Endothelial cell (in vitro differentiated cells): ENCODE measurements at regions not wholly inside any gene's neighbourhood (a gene's known extent, or its start where the extent isn't known, plus 50 kb on each side); places are given as distances from the start of the nearest gene placed in this dataset.

Source experiments
- DNase-seq: peaks from one replicate; pipeline ENCODE4 v3.0.0; 2021; ENCODE audit warnings: low spot score
- H3K27ac Mint-ChIP-seq: one replicate; pipeline ENCODE4 v1.8.0; 2021; ENCODE audit warnings: mixed read lengths, inconsistent platforms; ENCODE audit not compliant: unreplicated experiment
- H3K27me3 Mint-ChIP-seq: one replicate; pipeline ENCODE4 v1.8.0; 2021; ENCODE audit warnings: mild to moderate bottlenecking, moderate library complexity, mixed read lengths, inconsistent platforms; ENCODE audit not compliant: unreplicated experiment
- H3K36me3 Mint-ChIP-seq: one replicate; pipeline ENCODE4 v1.8.0; 2021; ENCODE audit warnings: mild to moderate bottlenecking, low read depth, mixed read lengths, inconsistent platforms; ENCODE audit not compliant: unreplicated experiment
- H3K4me1 Mint-ChIP-seq: one replicate; pipeline ENCODE4 v1.8.0; 2021; ENCODE audit warnings: mild to moderate bottlenecking, mixed read lengths, inconsistent platforms; ENCODE audit not compliant: unreplicated experiment
- H3K4me3 Mint-ChIP-seq: one replicate; pipeline ENCODE4 v1.8.0; 2021; ENCODE audit warnings: mild to moderate bottlenecking, mixed read lengths, inconsistent platforms; ENCODE audit not compliant: unreplicated experiment
- H3K9me3 Mint-ChIP-seq: one replicate; pipeline ENCODE4 v1.8.0; 2021; ENCODE audit warnings: mixed read lengths, inconsistent platforms; ENCODE audit not compliant: unreplicated experiment
- CTCF ChIP-seq: fragments of 200-600 bp; sonication (generic); IDR thresholded peaks from one replicate; pipeline ENCODE4 v1.5.0; 2021; ENCODE audit warnings: antibody characterized with exemption; ENCODE audit not compliant: unreplicated experiment

- Mint-ChIP-seq H3K36me3 (no peaks in the 10 kb centered on the region), H3K9me3 (no peaks in the 10 kb centered on the region), H3K27me3 (no peaks in the 10 kb centered on the region), H3K4me1 (no peaks in the 10 kb centered on the region), H3K27ac (no peak overlapping the region), H3K4me3 (no peak overlapping the region)
- no peak for TF ChIP-seq CTCF
- no peak for DNase-seq
Measured at GRCh38 chr18:41769265-41769664, 185.8 kb upstream of the PIK3C3 start.

- no peak for TF ChIP-seq CTCF
- no peaks in the 10 kb centered on the region for H3K36me3 Mint-ChIP-seq
- no peak overlapping the region for H3K4me3 Mint-ChIP-seq
- H3K27ac Mint-ChIP-seq = no peak overlapping the region
- no peaks in the 10 kb centered on the region for H3K4me1 Mint-ChIP-seq
- H3K9me3 Mint-ChIP-seq = no peaks in the 10 kb centered on the region
- no peaks in the 10 kb centered on the region for H3K27me3 Mint-ChIP-seq
- DNase-seq = no peak
Measured at GRCh38 chr18:41768467-41768866, 186.6 kb upstream of the PIK3C3 start.

GRCh38 chr18:41767960-41768359, 187.1 kb upstream of the PIK3C3 start:
- no peaks in the 10 kb centered on the region for H3K9me3 Mint-ChIP-seq
- H3K27ac Mint-ChIP-seq = no peak overlapping the region
- H3K4me1 Mint-ChIP-seq = no peaks in the 10 kb centered on the region
- no peaks in the 10 kb centered on the region for H3K36me3 Mint-ChIP-seq
- peak; percentile 9 for DNase-seq
- TF ChIP-seq CTCF = no peak
- H3K4me3 Mint-ChIP-seq = no peak overlapping the region
- H3K27me3 Mint-ChIP-seq = no peaks in the 10 kb centered on the region

- H3K36me3 Mint-ChIP-seq = no peaks in the 10 kb centered on the region
- H3K27ac Mint-ChIP-seq = no peak overlapping the region
- no peaks in the 10 kb centered on the region for H3K9me3 Mint-ChIP-seq
Measured at GRCh38 chr18:41765460-41765859, 189.6 kb upstream of the PIK3C3 start.

GRCh38 chr18:41763361-41763760, 191.7 kb upstream of the PIK3C3 start:
- Mint-ChIP-seq H3K4me3 (no peak overlapping the region), H3K4me1 (no peaks in the 10 kb centered on the region), H3K9me3 (no peaks in the 10 kb centered on the region), H3K27ac (no peak overlapping the region), H3K36me3 (no peaks in the 10 kb centered on the region), H3K27me3 (no peaks in the 10 kb centered on the region)
- no peak for DNase-seq
- TF ChIP-seq CTCF = no peak

More at GRCh38 chr18:41765460-41765859, 189.6 kb upstream of the PIK3C3 start:
- Mint-ChIP-seq H3K27me3 (no peaks in the 10 kb centered on the region), H3K4me3 (no peak overlapping the region), H3K4me1 (no peaks in the 10 kb centered on the region)
- no peak for DNase-seq
- no peak for TF ChIP-seq CTCF
